Uterus (tissue), 3 donors: ENCODE measurements at regions not wholly inside any gene's neighbourhood (a gene's known extent, or its start where the extent isn't known, plus 50 kb on each side); places are given as distances from the start of the nearest gene placed in this dataset.

Experiments used
- DNase-seq, 2 donors: peaks; one replicate each; pipeline ENCODE4 v3.0.0-alpha.2; 2019 to 2020
- H3K27ac ChIP-seq, 2 donors: fragments of 200-600 bp; sonication (generic); 1 replicate in 1 of 2; 2 replicates in 1 of 2; pipeline ENCODE4 v1.5.1; 2016 to 2018
- H3K27me3 ChIP-seq, 2 donors: fragments of 200-600 bp; sonication (generic); one replicate each; pipeline ENCODE4 v1.5.1; 2018 to 2019; ENCODE audit warnings: control low read depth in 1 of 2
- H3K36me3 ChIP-seq, 2 donors: fragments of 200-600 bp; sonication (generic); one replicate each; pipeline ENCODE4 v1.5.1; 2019; ENCODE audit warnings: control low read depth in 1 of 2
- H3K4me1 ChIP-seq, 2 donors: fragments of 200-600 bp; sonication (generic); one replicate each; pipeline ENCODE4 v1.5.1; 2018 to 2019; ENCODE audit warnings: control low read depth in 1 of 2
- H3K4me3 ChIP-seq, 2 donors: fragments of 200-600 bp; sonication (generic); 1 replicate in 1 of 2; 2 replicates in 1 of 2; pipeline ENCODE4 v1.5.1; 2018 to 2019; ENCODE audit warnings: mild to moderate bottlenecking in 1 of 2
- H3K9me3 ChIP-seq, 2 donors: fragments of 200-600 bp; sonication (generic); one replicate each; pipeline ENCODE4 v1.5.1; 2019; ENCODE audit warnings: control low read depth in 1 of 2
- CTCF ChIP-seq, 4 experiments: fragments of 200-600 bp in 2 of 4; fragments of 450-650 bp in 2 of 4; sonication (generic) in 2 of 4; IDR thresholded peaks; one replicate each; pipeline ENCODE4 v1.5.1; 2016 to 2019; ENCODE audit warnings: antibody characterized with exemption in 4 of 4, mild to moderate bottlenecking in 2 of 4, moderate library complexity in 1 of 4
- POLR2A ChIP-seq, 2 donors: fragments of 450-650 bp; IDR thresholded peaks; one replicate each; pipeline ENCODE4 v1.6.1; 2016; ENCODE audit warnings: antibody characterized with exemption in 2 of 2, mild to moderate bottlenecking in 1 of 2, moderate library complexity in 1 of 2
- intact Hi-C: fragments of 100-400 bp; cut with DNase I; formaldehyde crosslinking; loops from one replicate; pipeline ENCODE4 v1.15.1; 2023; ENCODE audit warnings: low total_unique reads
- donor health status: DM: yes; HTN: yes; CAD: no.

GRCh38 chrX:102042372-102043325 is 82.8 kb upstream of the TCEAL2 start:
- TF ChIP-seq CTCF (IDR thresholded peaks at IDR 0.05) = no peak
- no peak for TF ChIP-seq POLR2A (IDR thresholded peaks at IDR 0.05)
- intact Hi-C loops = no loop called here
- Histone ChIP-seq H3K36me3 (no peaks in the 10 kb centered on the region), H3K27me3 (no peaks in the 10 kb centered on the region), H3K4me3 (no peak overlapping the region), H3K9me3 (no peaks in the 10 kb centered on the region), H3K4me1 (no peaks in the 10 kb centered on the region), H3K27ac (no peak overlapping the region)
- DNase-seq = no peak

GRCh38 chrX:102029026-102029425 is 96.5 kb upstream of the TCEAL2 start:
- Histone ChIP-seq H3K27ac (no peak overlapping the region), H3K4me1 (no peaks in the 10 kb centered on the region), H3K27me3 (no peaks in the 10 kb centered on the region), H3K4me3 (no peak overlapping the region), H3K9me3 (no peaks in the 10 kb centered on the region), H3K36me3 (no peaks in the 10 kb centered on the region)
- no peak for TF ChIP-seq CTCF (IDR thresholded peaks at IDR 0.05)
- TF ChIP-seq POLR2A (IDR thresholded peaks at IDR 0.05) = no peak
- intact Hi-C loops = no loop called here
- DNase-seq = no peak

DNA sequence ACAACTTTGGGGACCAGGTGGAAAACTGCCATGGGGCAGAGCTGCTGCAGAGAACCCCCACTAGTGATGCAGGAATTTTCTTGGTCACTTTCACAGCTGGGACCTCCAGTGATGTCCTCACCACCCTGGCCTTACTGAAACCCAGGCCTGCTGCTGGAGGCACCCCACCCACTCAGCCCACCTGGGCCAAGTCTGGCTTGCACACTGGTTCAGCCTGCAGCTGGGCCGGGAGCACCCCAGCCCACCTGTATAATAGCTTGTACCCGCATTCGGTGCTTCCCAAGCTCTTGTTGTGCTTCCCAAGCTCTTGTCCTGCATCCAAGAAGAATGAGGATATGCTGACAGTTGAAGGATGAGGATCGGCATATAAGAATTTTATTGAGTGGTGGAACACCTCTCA is 86.4 kb upstream of the ZMAT1 start:
- intact Hi-C loops = no loop called here
- H3K27me3 ChIP-seq = peaks cover 0 to 4% of the 10 kb centered on the region in 2 donors
- H3K4me1 ChIP-seq = no peaks in the 10 kb centered on the region
- H3K9me3 ChIP-seq = no peaks in the 10 kb centered on the region
- DNase-seq = no peak
- H3K36me3 ChIP-seq = no peaks in the 10 kb centered on the region
- no peak overlapping the region for H3K4me3 ChIP-seq
- TF ChIP-seq CTCF (IDR thresholded peaks at IDR 0.05) (no peak), POLR2A (IDR thresholded peaks at IDR 0.05) (no peak)
- H3K27ac ChIP-seq = no peak overlapping the region

DNA sequence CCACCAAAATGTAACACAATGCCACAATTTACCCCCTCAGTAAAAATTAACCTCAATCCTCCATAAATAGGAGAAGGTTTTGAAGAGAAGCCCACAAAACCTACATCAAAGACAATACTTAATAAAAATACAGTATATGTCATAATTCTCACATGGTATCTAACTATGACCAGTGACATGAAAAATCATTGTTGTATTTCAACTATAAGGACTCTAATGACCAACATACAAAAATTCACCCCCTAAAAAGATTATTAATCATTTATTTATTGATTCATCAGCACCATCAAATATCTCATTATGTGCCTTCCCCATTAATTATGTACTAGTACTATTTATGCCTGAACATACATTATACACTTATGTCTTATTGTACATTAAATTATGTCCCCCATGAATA is 77.1 kb upstream of the ZMAT1 start:
- Histone ChIP-seq H3K9me3 (no peaks in the 10 kb centered on the region), H3K27me3 (no peaks in the 10 kb centered on the region), H3K27ac (no peak overlapping the region), H3K4me1 (no peaks in the 10 kb centered on the region), H3K4me3 (no peak overlapping the region), H3K36me3 (no peaks in the 10 kb centered on the region)
- TF ChIP-seq POLR2A (IDR thresholded peaks at IDR 0.05) = no peak
- TF ChIP-seq CTCF (IDR thresholded peaks at IDR 0.05) = no peak
- no peak for DNase-seq
- intact Hi-C loops = no loop called here

DNA sequence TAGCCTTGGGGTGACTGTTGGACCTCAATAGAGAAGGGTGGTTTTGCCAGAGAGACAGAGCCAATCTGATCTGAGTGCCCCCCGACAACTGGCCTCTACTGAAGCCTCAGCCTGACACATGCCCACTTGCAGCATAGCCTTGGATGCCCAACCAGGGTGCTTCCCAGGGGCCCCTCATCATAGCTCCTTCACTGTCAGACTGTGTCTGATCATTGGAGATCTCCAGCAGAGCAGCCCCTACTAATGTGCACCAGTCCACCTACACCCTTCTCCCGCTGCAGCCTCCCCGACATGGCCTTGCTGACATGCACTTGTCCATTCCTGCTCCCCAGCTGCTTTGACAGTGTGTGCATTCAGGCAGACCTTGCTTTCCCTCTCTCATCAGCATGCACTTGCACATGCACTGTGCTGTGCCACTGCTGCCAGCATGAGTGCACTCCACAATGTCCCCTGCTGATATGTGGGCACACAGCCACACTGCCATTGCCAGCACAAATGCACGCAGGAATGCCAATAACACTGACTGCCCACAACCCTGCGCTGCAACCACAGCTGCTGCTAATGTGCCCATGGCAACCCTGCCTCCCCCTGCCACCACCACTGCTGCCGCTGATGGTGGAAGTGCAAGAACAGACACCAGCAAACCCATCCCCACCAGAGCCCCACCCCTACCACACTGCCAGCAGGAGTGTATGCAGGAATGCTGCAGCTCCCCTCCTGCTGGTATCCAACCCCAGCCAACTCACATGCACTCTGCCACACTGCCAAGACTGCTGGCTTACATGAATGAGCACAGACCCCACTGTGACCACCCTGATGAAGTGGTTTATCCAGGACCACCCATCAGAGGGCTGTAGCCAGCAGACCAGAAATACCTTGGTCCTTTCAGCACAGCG is 68.1 kb upstream of the ZMAT1 start:
- no peak overlapping the region for H3K27ac ChIP-seq
- no peaks in the 10 kb centered on the region for H3K9me3 ChIP-seq
- H3K36me3 ChIP-seq = no peaks in the 10 kb centered on the region
- intact Hi-C loops = no loop called here
- no peak overlapping the region for H3K4me3 ChIP-seq
- DNase-seq = no peak
- H3K4me1 ChIP-seq = no peaks in the 10 kb centered on the region
- TF ChIP-seq CTCF (IDR thresholded peaks at IDR 0.05) (no peak), POLR2A (IDR thresholded peaks at IDR 0.05) (no peak)
- no peaks in the 10 kb centered on the region for H3K27me3 ChIP-seq
